ENCODE measurements at regions not wholly inside any gene's neighbourhood (a gene's known extent, or its start where the extent isn't known, plus 50 kb on each side); places are given as distances from the start of the nearest gene placed in this dataset.

- no peak for TF ChIP-seq CTCF (conservative IDR thresholded peaks at IDR 0.05)
- TF ChIP-seq ZFX (IDR thresholded peaks at IDR 0.05): no peak
Observed at GRCh38 chr11:106594751-106595351, 423.4 kb downstream of the GUCY1A2 start.
